ENCODE measurements at regions not wholly inside any gene's neighbourhood (a gene's known extent, or its start where the extent isn't known, plus 50 kb on each side); places are given as distances from the start of the nearest gene placed in this dataset.

GRCh38 chr2:39947294-39948015 lies 168.4 kb upstream of the THUMPD2 start:
- TF ChIP-seq CTCF (IDR thresholded peaks at IDR 0.05) (no peak), POLR2A (IDR thresholded peaks at IDR 0.05) (no peak)

Measured in adrenal gland (tissue), 5 donors.